ENCODE measurements at regions not wholly inside any gene's neighbourhood (a gene's known extent, or its start where the extent isn't known, plus 50 kb on each side); places are given as distances from the start of the nearest gene placed in this dataset.

DNA sequence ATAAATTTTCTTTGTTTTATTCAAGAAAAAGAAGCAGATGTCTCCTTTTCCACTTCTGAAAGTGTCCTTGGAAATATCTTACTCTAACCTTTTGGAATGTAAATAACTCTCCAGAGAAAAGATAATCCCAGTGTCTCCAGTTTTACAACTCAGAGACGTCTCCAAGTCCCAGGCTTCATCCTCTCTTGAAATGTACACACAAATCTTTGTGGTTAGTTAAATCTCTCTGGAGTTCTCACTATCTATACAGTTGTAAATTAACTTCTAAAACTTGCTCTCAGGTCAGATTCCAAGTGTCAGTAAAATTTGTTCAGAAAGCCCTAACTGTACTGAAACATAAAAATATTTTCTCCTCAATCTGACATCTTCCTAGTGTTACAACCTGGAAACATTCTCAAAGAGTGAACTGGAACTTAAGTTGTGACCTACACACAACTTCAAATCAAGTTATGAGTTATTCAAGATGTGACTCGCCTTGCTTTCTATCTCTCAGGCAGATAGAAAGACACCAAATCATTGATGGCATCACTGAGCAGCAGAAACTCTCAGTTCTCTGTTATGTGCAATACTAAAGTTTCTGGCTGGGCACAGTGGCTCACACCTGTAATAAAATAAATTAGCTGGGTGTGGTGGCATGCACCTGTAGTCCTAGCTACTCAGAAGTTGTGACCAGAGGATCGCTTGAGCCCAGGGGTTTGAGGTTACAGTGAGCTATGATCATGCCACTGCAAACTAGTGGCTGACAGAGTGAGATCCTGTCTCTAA, 284.2 kb downstream of the RCHY1 start:
- TF ChIP-seq, protein P1, sequence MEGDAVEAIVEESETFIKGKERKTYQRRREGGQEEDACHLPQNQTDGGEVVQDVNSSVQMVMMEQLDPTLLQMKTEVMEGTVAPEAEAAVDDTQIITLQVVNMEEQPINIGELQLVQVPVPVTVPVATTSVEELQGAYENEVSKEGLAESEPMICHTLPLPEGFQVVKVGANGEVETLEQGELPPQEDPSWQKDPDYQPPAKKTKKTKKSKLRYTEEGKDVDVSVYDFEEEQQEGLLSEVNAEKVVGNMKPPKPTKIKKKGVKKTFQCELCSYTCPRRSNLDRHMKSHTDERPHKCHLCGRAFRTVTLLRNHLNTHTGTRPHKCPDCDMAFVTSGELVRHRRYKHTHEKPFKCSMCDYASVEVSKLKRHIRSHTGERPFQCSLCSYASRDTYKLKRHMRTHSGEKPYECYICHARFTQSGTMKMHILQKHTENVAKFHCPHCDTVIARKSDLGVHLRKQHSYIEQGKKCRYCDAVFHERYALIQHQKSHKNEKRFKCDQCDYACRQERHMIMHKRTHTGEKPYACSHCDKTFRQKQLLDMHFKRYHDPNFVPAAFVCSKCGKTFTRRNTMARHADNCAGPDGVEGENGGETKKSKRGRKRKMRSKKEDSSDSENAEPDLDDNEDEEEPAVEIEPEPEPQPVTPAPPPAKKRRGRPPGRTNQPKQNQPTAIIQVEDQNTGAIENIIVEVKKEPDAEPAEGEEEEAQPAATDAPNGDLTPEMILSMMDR (IDR thresholded peaks at IDR 0.05 in 8 of 11, conservative IDR thresholded peaks at IDR 0.05 in 3 of 11) = no peak
- TF ChIP-seq POLR2A (IDR thresholded peaks at IDR 0.05) = no peak
